HL-60 (cell line): ENCODE measurements at regions not wholly inside any gene's neighbourhood (a gene's known extent, or its start where the extent isn't known, plus 50 kb on each side); places are given as distances from the start of the nearest gene placed in this dataset.

Experiments
- DNase-seq, 2 experiments: peaks; one replicate each; pipeline ENCODE4 v3.0.0-alpha.2; 2010 to 2020; ENCODE audit warnings: low read depth in 1 of 2, low spot score in 1 of 2
- H3K27ac ChIP-seq: fragments of 250-450 bp; sonication (Bioruptor Pico); replicated peaks from 2 replicates; pipeline ENCODE4 v1.5.1; 2020; ENCODE audit warnings: mild to moderate bottlenecking, moderate library complexity
- H3K27me3 ChIP-seq: fragments of 250-450 bp; sonication (Bioruptor Pico); 2 replicates; pipeline ENCODE4 v1.5.1; 2021; ENCODE audit warnings: mild to moderate bottlenecking, moderate library complexity; ENCODE audit not compliant: insufficient read depth, poor library complexity, severe bottlenecking
- H3K4me3 ChIP-seq: replicated peaks from 2 replicates; pipeline ENCODE4 v1.5.1; 2011; ENCODE audit warnings: mild to moderate bottlenecking, control low read depth, low read length; ENCODE audit not compliant: insufficient read depth
- CTCF ChIP-seq: IDR thresholded peaks from one replicate; pipeline ENCODE4 v1.5.1; 2011; ENCODE audit warnings: low read length, control low read depth, inconsistent platforms; ENCODE audit not compliant: insufficient read depth
- GABPA ChIP-seq: IDR thresholded peaks from 2 replicates; pipeline ENCODE4 v1.6.1; 2012; ENCODE audit warnings: low read depth
- POLR2AphosphoS5 ChIP-seq: IDR thresholded peaks from 2 replicates; pipeline ENCODE4 v1.6.1; 2012; ENCODE audit warnings: low read depth
- REST ChIP-seq: IDR thresholded peaks from 2 replicates; pipeline ENCODE4 v1.6.1; 2012; ENCODE audit warnings: low read depth; ENCODE audit not compliant: insufficient replicate concordance
- SPI1 ChIP-seq: IDR thresholded peaks from 2 replicates; pipeline ENCODE4 v1.6.1; 2012; ENCODE audit warnings: low read depth, mild to moderate bottlenecking, borderline replicate concordance

- no peak overlapping the region for H3K4me3 ChIP-seq
- no peaks in the 10 kb centered on the region for H3K27me3 ChIP-seq
- no peak for DNase-seq
- H3K27ac ChIP-seq = no peak overlapping the region
- TF ChIP-seq CTCF = no peak
- TF ChIP-seq GABPA = no peak
- TF ChIP-seq REST = no peak
- no peak for TF ChIP-seq POLR2AphosphoS5
- no peak for TF ChIP-seq SPI1
Observed at GRCh38 chr3:163817015-163817414, 1261.3 kb downstream of the SI start.

GRCh38 chr3:163813935-163814334 lies 1264.4 kb downstream of the SI start:
- TF ChIP-seq POLR2AphosphoS5 (no peak), SPI1 (no peak), REST (no peak), GABPA (no peak), CTCF (no peak)
- Histone ChIP-seq H3K27ac (no peak overlapping the region), H3K27me3 (no peaks in the 10 kb centered on the region), H3K4me3 (no peak overlapping the region)
- no peak for DNase-seq

- DNase-seq = no peak
- no peak overlapping the region for H3K4me3 ChIP-seq
- no peak for TF ChIP-seq POLR2AphosphoS5
- TF ChIP-seq REST = no peak
- TF ChIP-seq GABPA = no peak
- no peak for TF ChIP-seq SPI1
- TF ChIP-seq CTCF = no peak
- H3K27me3 ChIP-seq = no peaks in the 10 kb centered on the region
- no peak overlapping the region for H3K27ac ChIP-seq
Observed at GRCh38 chr3:163812006-163812405, 1266.3 kb downstream of the SI start.
